GM19043 (cell line): ENCODE measurements at regions not wholly inside any gene's neighbourhood (a gene's known extent, or its start where the extent isn't known, plus 50 kb on each side); places are given as distances from the start of the nearest gene placed in this dataset.

Experiments used
- ATAC-seq: cut with Tn5 transposase; IDR thresholded peaks from one replicate; pipeline ENCODE4 v1.9.1; 2021; ENCODE audit warnings: low read depth; ENCODE audit not compliant: unreplicated experiment

DNA sequence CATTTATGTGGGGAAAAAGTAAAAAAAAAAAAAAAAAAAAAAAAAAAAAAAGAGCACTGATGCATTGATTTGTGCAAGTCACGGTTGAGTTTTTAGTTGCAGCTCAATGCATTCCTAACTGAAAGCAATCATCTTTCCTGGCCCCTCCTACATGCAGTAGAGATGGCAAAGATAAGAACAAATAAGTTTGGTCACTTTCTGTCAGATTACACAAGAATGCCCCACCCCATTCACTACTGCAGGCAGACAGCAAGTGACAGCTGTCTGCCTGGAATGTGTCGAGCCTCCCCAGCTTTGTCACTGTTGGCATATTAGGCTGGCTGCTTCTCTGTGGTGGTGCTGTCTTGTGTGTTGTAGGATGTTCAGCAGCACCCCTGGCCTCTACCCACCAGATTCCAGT, 243.5 kb downstream of the FOXL1 start:
- no peak for ATAC-seq

DNA sequence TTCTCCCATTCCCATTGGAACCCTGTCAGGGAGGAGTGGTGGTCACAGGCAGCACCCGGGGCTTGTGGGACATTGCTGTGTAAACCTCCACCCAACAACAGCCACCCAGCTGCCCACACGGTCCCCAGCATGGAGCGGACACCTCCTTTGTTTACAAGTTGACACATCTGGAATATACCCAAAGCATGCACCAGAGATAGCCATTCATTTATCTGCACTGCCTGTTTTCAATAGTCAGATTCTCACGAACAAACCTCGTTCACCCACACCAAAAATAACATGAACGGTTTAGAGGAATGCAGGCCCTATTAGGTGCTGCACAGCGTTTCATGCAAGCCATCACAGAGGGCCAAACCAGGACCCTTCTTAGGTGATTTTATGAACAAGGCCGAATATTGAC, 244.8 kb downstream of the FOXL1 start:
- no peak for ATAC-seq

DNA sequence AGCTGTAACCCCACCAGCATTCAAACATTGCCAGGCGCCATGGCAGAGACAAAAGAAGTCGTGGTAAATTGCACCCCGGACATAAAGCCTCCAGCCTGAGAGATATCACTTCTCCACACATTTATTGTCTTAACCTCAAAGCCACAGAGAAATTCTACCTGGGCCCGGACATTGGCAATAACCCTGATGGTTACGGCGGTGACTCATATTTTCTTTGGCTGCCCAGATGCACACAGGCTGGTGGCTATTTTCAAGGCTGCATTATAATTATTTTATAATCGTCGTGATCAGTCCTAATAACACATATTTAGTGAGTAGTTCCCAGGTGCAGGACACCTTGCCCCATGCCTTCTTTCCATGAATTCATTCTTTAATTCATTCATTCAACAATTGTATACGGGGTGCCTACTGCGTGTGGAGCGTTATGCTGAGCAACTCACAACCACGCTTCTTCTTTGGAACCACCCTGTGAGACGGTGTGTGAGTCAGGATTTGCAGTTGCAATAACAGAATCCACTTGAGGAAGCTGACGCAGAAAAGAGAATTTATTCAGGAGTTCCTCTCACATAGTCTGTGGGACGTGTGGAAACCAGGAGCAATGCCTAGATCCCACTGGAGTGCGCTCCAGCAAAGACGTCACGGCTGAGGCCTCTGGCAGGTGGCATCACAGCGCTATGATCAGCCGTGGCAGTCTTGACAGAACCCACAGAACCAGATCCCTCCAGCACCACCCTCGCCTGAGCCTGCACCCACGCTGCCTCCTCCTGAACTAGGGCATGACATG, 245.7 kb downstream of the FOXL1 start:
- no peak for ATAC-seq

DNA sequence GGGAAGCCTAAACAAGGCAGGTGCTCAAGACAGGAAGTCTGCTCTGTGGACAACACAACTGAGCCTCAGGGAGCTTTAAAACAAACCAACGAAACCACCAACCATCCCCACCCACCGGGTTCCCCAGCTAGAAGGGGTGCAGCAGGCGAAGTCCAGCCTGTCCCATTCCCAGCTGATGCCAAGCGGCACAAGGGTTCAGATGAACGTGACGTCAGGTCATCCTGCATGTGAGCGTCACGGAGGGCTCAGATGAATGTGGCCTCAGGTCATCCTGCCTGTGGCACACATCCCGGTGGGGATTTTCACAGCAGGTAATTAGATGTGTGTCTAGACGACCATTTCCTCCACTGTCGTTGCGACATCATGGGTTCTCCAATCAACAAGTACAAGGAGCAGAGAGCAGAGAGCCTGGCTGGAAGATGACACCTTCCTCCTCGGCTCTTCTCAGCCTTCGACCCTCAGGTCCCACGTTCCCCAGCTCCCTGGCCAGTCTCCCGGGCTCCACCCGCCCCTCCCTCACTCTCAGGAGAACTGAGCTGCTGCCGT, 246.5 kb downstream of the FOXL1 start:
- no peak for ATAC-seq

DNA sequence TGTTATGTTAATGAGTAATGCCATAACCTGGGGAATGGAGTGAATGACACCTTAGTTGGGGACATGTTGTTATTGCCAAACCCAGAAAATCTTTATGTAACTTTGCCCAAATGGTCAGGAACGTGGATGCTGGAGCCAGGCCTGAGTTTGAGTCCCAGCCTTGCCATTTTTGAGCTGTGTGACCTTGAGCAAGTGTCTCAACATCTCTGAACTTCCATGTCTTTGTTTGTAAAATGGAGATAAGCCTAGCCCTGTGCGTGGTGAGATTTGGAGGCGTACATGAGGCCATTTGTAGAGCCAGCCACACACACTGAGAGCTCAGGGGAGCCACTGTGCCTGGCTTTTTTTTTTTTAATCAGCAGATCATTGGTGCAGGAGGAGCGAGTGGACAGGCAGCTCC, 247.3 kb downstream of the FOXL1 start:
- ATAC-seq: no peak

DNA sequence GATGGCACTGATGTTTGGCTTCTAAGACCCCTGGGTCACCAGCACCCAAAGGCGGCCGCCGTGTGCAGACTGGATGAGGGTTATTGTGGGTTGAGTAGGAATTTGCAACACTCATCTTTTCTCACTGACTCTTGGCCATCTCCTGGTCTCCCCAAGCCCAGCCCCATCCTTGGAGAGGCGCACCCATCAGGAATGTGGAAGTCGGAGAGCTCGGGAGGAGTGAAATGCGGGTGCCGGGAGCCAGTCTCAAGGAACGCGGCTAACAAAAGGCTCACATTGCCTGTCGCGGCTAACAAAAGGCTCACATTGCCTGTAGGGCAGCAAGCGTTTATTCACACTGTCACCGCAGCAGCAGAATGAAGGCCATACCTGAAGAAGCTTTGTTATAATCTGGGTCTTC, 248.6 kb downstream of the FOXL1 start:
- ATAC-seq: no peak

DNA sequence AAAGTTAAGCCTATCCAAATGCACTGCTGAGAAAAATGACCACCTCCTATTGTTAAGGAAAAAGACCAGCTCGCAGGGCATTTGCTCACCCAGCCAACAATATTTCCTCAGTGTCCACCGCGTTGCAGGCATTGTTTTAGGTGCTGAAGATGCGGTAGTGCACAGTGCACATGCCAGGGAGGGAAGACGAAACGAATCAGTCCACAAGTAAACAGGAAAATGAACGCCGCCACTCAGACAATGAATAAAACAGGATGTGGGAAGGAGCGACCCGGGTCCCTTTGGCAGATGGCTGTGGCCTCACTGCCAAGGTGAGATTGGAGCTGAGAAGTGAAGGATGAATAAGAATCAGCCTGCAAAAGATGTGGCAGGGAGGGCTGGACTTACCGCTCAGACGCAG, 249.2 kb downstream of the FOXL1 start:
- no peak for ATAC-seq

DNA sequence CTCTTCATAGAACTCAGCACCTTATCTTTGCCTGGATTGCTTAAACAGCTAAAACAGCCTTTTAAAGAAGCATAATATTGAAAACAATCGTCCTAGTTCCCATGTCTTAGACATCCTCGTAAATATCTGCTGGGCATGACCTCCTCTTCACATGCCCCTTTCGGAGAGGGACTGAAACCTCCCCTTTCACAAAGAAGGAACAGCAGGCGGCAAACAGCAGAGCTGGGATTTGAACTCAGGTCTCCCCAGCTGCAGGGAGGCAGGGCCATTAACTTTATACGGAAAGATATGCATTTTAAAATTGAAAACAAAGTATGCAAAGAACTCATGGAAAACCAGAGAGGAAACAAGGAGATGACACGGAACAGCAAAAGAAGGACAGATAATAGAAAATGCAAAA, 249.9 kb downstream of the FOXL1 start:
- ATAC-seq: no peak

DNA sequence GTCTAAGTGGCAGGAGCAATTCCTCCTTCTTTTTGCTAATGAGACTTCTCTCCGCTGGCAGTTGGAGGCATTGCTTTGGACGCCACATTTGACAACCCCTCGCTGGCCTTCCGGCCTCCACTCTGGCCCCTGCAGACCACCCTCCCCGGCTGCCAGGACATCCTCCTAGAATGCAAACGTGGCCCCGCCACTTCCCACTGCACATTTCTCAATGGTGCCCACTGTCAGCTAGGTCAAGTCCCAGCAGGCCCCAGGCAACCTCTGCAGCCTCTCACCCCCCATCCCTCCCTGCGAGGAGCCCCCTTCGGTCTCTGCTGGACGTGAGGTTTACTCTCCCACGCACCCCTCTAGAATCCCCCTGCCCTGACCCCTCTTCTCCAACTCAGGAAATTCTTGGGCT, 250.3 kb downstream of the FOXL1 start:
- no peak for ATAC-seq

DNA sequence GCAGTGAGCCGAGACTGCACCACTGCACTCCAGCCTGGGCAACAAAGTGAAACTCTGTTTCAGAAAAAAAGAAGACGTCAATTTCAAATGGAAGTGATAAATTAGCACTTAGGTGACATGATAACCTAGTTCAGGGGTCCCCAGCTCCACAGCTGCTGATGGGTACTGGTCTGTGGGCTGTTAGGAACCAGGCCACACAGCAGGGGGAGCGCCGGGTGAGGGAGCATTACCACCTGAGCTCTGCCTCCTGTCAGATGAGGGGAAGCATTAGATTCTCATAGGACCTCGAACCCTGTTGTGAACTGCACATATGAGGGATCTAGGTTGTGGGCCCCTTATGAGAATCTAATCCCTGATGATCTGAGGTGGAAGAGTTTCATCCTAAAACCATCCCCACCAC, 253.0 kb downstream of the FOXL1 start:
- ATAC-seq: no peak

DNA sequence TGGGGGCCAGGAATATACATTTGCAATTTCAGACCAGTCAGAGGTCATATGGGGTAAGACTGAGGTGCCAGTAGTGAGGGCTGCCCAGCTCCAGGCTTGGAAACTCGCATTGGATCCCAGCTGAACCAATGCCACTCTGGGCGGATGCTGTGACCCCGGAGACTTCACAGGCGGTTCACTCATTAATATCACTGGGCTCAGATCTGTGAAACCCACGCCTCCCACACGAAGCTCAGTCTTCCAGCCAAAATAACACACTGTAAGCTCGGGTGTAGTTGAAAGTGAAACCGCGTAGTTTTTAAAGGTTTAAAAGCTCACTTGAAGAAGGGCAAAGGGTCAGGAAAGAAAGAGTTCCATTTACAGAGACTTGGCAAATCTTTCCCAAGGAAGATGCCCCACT, 254.8 kb downstream of the FOXL1 start:
- no peak for ATAC-seq

DNA sequence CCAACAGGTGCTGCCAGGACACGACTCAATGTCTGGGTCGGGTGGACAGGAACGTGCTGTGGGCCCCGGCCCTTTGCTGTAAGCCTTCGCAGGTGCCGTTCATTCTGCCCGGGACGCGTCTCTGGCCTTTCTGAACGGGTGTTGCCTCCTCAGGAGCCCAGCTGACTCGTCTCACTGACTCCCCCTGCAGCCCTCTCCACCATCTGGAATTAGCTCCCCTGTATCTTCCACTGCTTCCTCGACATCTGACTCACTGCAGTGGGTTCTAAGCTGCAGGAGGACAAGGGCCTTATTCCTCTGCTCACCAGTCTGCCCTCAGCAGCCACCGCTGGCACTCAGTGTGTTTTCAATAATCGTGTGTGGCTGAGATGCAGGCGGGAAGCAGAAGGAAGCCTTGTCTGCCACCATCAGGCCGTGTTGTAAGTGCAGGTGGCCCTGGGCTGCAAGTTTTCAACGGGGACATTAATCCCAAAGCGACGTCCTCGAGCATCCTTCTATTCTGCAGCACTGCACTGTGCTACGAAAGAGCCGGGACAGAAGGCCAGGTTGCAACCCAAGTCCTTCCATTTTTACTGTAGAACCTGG, 256.2 kb downstream of the FOXL1 start:
- no peak for ATAC-seq

DNA sequence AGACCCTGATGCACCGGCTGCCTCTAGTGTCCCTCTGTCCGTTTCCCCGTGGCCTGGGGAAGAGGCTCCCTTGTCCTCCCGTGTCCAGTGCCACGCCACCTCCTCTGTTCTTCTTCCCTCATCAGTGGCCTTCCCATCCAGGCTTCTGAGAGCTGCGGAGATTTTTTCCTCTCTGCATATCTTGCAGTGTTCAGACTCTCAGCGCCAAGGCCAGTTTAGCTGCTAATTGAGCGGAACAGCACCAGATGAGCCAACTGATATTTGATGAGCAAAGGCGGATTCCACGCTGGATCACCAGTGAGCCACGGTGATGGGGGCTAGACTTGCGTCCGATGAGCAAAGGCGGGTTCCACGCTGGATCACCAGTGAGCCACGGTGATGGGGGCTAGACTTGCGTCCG, 257.6 kb downstream of the FOXL1 start:
- ATAC-seq: no peak

DNA sequence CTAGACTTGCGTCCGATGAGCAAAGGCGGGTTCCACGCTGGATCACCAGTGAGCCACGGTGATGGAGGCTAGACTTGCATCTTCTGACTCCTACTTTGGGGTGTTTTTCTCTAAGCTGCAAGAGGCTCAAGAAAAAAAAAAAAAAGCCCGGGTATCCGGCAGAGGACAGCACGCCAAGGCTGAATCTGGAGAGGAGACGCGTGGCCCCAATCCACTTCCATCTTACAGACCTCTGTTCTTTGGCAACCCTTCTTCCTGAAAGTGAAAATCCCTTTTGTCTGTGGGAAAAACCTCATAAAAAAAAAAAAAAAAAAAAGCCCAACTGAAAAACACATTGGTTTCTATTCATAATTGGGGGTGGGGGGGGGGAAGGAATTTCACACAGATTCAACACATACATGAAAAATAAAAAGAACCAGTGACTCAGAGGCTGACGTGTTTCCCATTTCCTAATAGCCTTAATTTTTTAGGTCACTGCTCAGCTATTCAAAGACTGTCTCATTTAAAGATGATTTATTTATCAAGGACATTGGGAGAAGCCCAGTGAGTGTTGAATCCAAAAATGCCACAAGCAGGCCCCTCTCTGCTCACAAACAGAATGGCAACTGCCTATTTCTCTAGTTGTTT, 258.3 kb downstream of the FOXL1 start:
- ATAC-seq: no peak

DNA sequence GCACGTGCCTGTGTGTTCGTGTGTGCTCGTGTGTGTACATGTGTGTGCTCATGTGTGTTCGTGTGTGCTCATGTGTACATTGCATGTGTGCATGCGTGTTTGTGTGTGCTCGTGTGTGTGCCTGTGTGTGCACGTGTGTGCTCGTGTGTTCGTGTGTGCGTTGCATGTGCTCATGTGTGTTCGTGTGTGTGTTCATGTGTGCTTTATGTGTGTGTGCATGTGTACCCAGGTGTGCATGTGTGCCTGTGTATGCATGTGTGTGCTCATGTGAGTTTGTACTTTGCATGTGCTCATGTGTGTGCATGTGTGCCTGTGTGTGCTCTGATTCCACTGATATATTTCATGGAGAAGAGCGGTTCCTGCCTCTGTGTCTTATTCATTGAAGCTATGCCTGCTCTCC, 265.5 kb downstream of the FOXL1 start:
- ATAC-seq: no peak

DNA sequence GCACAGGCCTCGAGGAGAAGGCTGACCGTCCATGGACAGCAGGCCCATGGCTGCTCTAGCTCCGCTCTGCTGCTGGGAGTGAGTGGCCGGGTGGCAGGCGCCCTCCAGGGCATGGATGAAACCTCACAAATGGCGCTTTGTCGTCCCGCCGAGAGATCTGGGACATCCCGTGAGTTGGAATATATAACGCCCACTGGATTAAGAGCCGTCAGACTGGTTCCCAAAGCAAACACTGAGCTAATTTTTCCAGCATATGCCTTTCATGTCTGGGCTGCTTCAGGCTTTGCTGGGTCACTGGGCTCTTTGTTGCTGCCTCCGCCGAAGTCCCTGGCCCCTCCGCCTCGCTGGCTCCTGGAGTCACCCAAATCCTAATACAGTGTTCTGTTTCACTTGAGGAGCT, 266.3 kb downstream of the FOXL1 start:
- no peak for ATAC-seq

DNA sequence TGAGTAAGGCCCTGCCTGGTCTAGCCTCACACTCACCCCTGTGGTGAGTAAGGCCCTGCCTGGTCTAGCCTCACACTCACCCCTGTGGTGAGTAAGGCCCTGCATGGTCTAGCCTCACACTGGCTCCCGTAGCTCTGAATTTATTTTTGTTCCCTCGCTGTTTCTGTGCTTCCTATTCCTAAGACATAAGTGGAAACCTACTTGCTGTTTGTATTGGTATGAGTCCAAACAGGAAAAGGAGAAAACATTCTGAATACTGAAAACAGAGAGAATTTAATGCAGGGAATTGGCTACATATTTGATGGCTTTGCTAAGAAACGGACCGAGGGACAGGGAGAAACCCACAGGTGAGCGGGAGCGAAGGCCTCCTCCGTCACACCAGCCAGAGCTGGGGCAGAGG, 267.8 kb downstream of the FOXL1 start:
- no peak for ATAC-seq

DNA sequence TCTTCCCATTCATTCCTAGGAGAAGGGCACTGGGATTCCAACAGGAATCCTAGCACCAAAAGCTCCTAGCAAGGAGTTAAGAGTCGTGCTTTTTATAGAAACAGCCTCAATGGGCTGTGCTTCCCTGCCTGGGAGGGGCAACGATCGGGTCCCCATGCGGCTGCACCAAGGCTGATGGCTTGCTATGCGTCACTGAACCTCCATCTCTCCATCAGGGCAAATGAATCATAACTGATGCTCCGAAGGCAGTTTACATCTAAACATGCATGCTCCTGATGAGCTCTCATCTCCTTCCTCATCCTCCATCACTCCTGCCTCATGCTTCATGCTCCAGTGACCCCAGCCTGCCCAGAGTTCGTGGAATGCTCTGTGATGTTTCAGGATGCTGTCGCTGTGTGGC, 270.5 kb downstream of the FOXL1 start:
- ATAC-seq: no peak

DNA sequence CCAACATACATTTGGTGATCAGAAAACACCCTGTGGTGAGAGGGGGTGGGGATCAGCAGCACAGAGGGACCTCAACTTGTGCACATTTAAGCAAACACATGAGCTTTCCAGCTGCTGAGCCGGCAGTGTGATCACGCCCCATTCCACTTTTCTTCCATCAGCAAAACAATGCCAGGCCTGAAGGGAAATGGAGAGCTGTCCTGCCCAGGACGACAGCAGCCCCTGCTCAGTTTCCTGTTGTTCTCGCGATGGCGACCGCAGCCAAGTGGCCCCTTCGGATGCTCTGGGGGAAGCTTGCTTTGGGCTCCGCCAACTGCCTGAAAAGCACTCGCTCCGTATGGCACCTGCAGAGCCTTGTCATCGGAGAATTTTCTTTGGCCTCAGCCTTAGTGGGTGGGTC, 272.3 kb downstream of the FOXL1 start:
- ATAC-seq: no peak

DNA sequence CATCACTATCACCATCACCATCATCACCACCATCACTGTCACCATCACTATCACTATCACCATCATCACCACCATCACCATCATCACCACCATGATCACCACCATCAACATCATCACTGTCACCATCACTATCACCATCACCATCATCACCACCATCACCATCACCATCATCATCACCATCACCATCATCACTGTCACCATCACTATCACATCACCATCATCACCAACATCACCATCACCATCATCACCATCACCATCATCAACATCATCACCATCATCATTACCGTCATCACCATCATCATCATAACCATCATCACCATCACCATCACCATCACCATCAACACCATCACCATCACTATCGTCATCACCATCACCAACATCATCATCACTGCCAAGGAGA, 273.8 kb downstream of the FOXL1 start:
- no peak for ATAC-seq

DNA sequence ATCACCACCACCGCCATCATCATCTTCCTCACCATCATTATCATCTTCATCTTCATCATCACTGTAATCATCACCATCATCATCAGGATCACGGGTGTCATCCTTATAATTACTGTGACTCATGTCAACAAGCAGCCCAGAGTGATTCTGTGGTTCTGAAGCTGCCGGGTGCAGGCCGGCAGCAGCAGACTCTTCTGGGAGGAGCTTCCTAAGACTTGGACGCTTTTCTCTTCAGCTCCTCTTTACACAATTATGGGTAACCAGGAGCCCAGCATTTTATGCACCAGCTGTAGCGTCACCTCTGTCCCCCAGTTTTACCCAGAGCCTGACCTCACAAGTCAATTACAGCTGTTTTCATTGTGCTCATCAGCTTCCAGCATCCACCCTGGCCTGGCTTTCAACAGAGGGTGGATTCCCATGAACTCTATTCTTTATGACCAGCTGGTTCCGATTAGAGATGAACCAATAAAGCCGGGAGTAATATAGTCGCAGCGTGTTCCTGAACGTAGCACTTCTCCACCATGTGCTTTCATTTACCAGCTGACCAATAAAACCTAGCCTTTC, 275.8 kb downstream of the FOXL1 start:
- no peak for ATAC-seq
